K562 (cell line): ENCODE measurements at regions not wholly inside any gene's neighbourhood (a gene's known extent, or its start where the extent isn't known, plus 50 kb on each side); places are given as distances from the start of the nearest gene placed in this dataset.
A peak's percentile ranks its signal among the peaks of the same experiment; 100 is the strongest.

Experiments used
- ATAC-seq: fragments of 200-7000 bp; cut with Tn5 transposase; 3 replicates; pipeline ENCODE4 v1.9.1; 2020; ENCODE audit warnings: moderate library complexity
- BruUV-seq: library from RNA; stranded (reverse); fragments of 400-500 nt; replicated peaks from 2 replicates; lab custom pipeline; 2021; lab: Mats Ljungman, UMichigan
- CTCF ChIA-PET: fragments of 300-600 bp; formaldehyde crosslinking; extraction: SDS; loops from one replicate; lab custom pipeline; 2021; ENCODE audit warnings: low intra/inter-chr PET ratio; lab: Yijun Ruan, JAX
- POLR2A ChIA-PET: fragments of 300-600, 350-650 bp; sonication (Branson Sonifier 250); formaldehyde crosslinking; extraction: SDS; loops from one replicate; lab custom pipeline; 2021; ENCODE audit warnings: antibody characterized with exemption, inconsistent platforms; lab: Yijun Ruan, JAX
- DNase-seq, 4 experiments: peaks; one replicate each; pipeline versions ENCODE4 v3.0.0 to v3.0.0-alpha.2; 2011 to 2018; ENCODE audit warnings: low spot score in 3 of 4, mixed read lengths in 3 of 4; ENCODE audit errors: extremely low read depth in 1 of 4
- FAIRE-seq: peaks from 2 replicates; lab custom pipeline; 2011; peaks lifted over from hg19 to GRCh38; lab: Jason Lieb, UNC
- H2AFZ ChIP-seq: 2 replicates; pipeline ENCODE4 v1.6.0; 2011; ENCODE audit warnings: low read depth, low read length, control low read depth, inconsistent platforms
- H3K27ac ChIP-seq: fragments of 200-600 bp; 3 replicates; pipeline ENCODE4 v1.8.0; 2011; ENCODE audit warnings: low read depth, mild to moderate bottlenecking, control low read depth, inconsistent platforms, low read length, moderate library complexity, mixed read lengths; ENCODE audit errors: extremely low read depth
- H3K27me3 ChIP-seq, 2 experiments: fragments of 300-600 bp in 1 of 2; 2 replicates in 1 of 2; 3 replicates in 1 of 2; pipeline versions ENCODE4 v1.6.0 to v1.8.0; 2011; ENCODE audit warnings: inconsistent platforms in 2 of 2, low read length in 2 of 2, mild to moderate bottlenecking in 1 of 2, mixed read lengths in 1 of 2, moderate library complexity in 1 of 2; ENCODE audit not compliant: control insufficient read depth in 2 of 2, insufficient read depth in 2 of 2
- H3K36me3 ChIP-seq: fragments of 300-600 bp; 3 replicates; pipeline ENCODE4 v1.8.0; 2011; ENCODE audit warnings: mild to moderate bottlenecking, low read length, inconsistent platforms; ENCODE audit not compliant: control insufficient read depth, insufficient read depth
- H3K4me1 ChIP-seq, 2 experiments: fragments of 200-600 bp in 1 of 2; replicated peaks in 1 of 2; 2 replicates in 1 of 2; 3 replicates in 1 of 2; pipeline versions ENCODE4 v1.5.1 to v1.8.0; 2011; ENCODE audit warnings: inconsistent platforms in 2 of 2, low read length in 2 of 2, mild to moderate bottlenecking in 1 of 2, mixed read lengths in 1 of 2, moderate library complexity in 1 of 2; ENCODE audit not compliant: control insufficient read depth in 2 of 2, insufficient read depth in 2 of 2
- H3K4me2 ChIP-seq: 2 replicates; pipeline ENCODE4 v1.6.1; 2011; ENCODE audit warnings: low read length, control low read depth, inconsistent platforms, mixed read lengths; ENCODE audit not compliant: insufficient read depth
- H3K4me3 ChIP-seq: fragments of 200-600 bp; sonication (generic), shearing (Covaris generic); 2 replicates; pipeline ENCODE4 v1.5.1; 2016; ENCODE audit warnings: control low read depth, inconsistent platforms
- H3K79me2 ChIP-seq: fragments of 200-600 bp; 3 replicates; pipeline ENCODE4 v1.8.0; 2011; ENCODE audit warnings: low read length, inconsistent platforms; ENCODE audit not compliant: control insufficient read depth, insufficient read depth
- H3K9ac ChIP-seq, 2 experiments: 2 replicates each; pipeline versions ENCODE4 v1.6.0 to v1.6.1; 2011; ENCODE audit warnings: low read depth in 2 of 2, low read length in 2 of 2, control low read depth in 1 of 2, inconsistent platforms in 1 of 2, mild to moderate bottlenecking in 1 of 2, mixed read lengths in 1 of 2; ENCODE audit not compliant: insufficient read depth in 1 of 2
- H3K9me1 ChIP-seq: one replicate; pipeline ENCODE4 v1.6.0; 2011; ENCODE audit warnings: inconsistent platforms, mild to moderate bottlenecking, low read length, moderate library complexity; ENCODE audit not compliant: control insufficient read depth, insufficient read depth
- H3K9me3 ChIP-seq: replicated peaks from 2 replicates; pipeline ENCODE4 v1.5.1; 2011; ENCODE audit warnings: low read depth, low read length, inconsistent platforms; ENCODE audit not compliant: control insufficient read depth, insufficient read depth
- H4K20me1 ChIP-seq: replicated peaks from 2 replicates; pipeline ENCODE4 v1.6.1; 2011; ENCODE audit warnings: low read length, inconsistent platforms, mixed read lengths; ENCODE audit not compliant: control insufficient read depth, insufficient read depth
- ARHGAP35 ChIP-seq: fragments of 450-650 bp; IDR thresholded peaks from 2 replicates; pipeline ENCODE4 v1.6.1; 2018; ENCODE audit not compliant: partially characterized antibody
- ASH1L ChIP-seq: fragments of 450-650 bp; IDR thresholded peaks from 2 replicates; pipeline ENCODE4 v1.6.1; 2018; ENCODE audit warnings: borderline replicate concordance, mild to moderate bottlenecking, low read depth; ENCODE audit not compliant: partially characterized antibody
- ATF7 ChIP-seq: fragments of 450-650 bp; IDR thresholded peaks from 2 replicates; pipeline ENCODE4 v1.7.1; 2014; ENCODE audit warnings: mild to moderate bottlenecking, moderate library complexity
- CSDE1 ChIP-seq, 2 experiments: fragments of 450-650 bp; IDR thresholded peaks; 2 replicates each; pipeline ENCODE4 v1.6.1; 2016; ENCODE audit warnings: mild to moderate bottlenecking in 1 of 2
- DMBX1 ChIP-seq: fragments of 250-450 bp; sonication (Bioruptor Pico); IDR thresholded peaks from 2 replicates; pipeline ENCODE4 v1.8.0; 2022; ENCODE audit warnings: inconsistent platforms, mild to moderate bottlenecking, moderate library complexity, borderline replicate concordance
- ELF1 ChIP-seq: fragments of 200-800 bp; sonication (Bioruptor generic); IDR thresholded peaks from 2 replicates; pipeline ENCODE4 v1.6.1; 2016; ENCODE audit warnings: missing genetic modification characterization, missing compliant biosample characterization
- EP300 ChIP-seq: IDR thresholded peaks from 2 replicates; pipeline ENCODE4 v1.6.1; 2012; ENCODE audit warnings: low read length, improper control_type of control experiment
- ESRRB ChIP-seq: fragments of 250-450 bp; sonication (Bioruptor Pico); IDR thresholded peaks from 2 replicates; pipeline ENCODE4 v1.5.0; 2020; ENCODE audit warnings: mild to moderate bottlenecking, moderate library complexity, borderline replicate concordance
- FOXJ3 ChIP-seq: sonication (generic); formaldehyde crosslinking; IDR thresholded peaks from 2 replicates; pipeline ENCODE4 v1.4.0; 2020; ENCODE audit warnings: mild to moderate bottlenecking, missing genetic modification reagents
- KLF16 ChIP-seq: IDR thresholded peaks from 2 replicates; pipeline ENCODE4 v1.6.1; 2016; ENCODE audit warnings: antibody characterized with exemption
- TSC22D4 ChIP-seq: fragments of 450-650 bp; IDR thresholded peaks from 2 replicates; pipeline ENCODE4 v1.6.1; 2016; ENCODE audit warnings: missing genetic modification characterization, missing biosample characterization, control low read depth
- ZNF174 ChIP-seq: fragments of 250-450 bp; sonication (Bioruptor Pico); IDR thresholded peaks from 2 replicates; pipeline ENCODE4 v1.4.0; 2020; ENCODE audit warnings: mild to moderate bottlenecking
- ZNF507 ChIP-seq: conservative IDR thresholded peaks from 2 replicates; pipeline ENCODE4 v1.6.1; 2017; ENCODE audit warnings: missing genetic modification characterization, missing compliant biosample characterization
- ZNF589 ChIP-seq: fragments of 200-800 bp; sonication (Bioruptor generic); IDR thresholded peaks from 2 replicates; pipeline ENCODE4 v1.6.1; 2016; ENCODE audit warnings: low read depth, missing genetic modification characterization, missing compliant biosample characterization
- ZNF668 ChIP-seq: fragments of 250-450 bp; sonication (Bioruptor Pico); IDR thresholded peaks from 2 replicates; pipeline ENCODE4 v1.8.0; 2022; ENCODE audit warnings: mild to moderate bottlenecking, inconsistent platforms
- WGBS: fragments of 100-300 bp; shearing (Covaris generic); methylation state at CpG from one replicate; pipeline ENCODE4 v1.1.6; 2016; ENCODE audit warnings: low coverage, mixed read lengths; ENCODE audit not compliant: insufficient coverage; ENCODE audit errors: missing lambda C conversion rate; 5-methylcytosine and 5-hydroxymethylcytosine counted together
- in situ Hi-C: fragments of 300-500 bp; cut with MboI; formaldehyde crosslinking; loops from 4 replicates; pipeline ENCODE4 v1.15.0; 2018; ENCODE audit warnings: inconsistent platforms, mixed read lengths
- intact Hi-C: fragments of 100-400 bp; cut with micrococcal nuclease; formaldehyde crosslinking; loops from 2 replicates; pipeline ENCODE4 v1.14.2; 2022
- TF ChIP-seq, protein P1 (sequence below): sonication (generic); formaldehyde crosslinking; IDR thresholded peaks from 2 replicates; pipeline ENCODE4 v1.5.0; 2020; ENCODE audit warnings: missing genetic modification reagents
- TF ChIP-seq, protein P2 (sequence below): fragments of 450-650 bp; IDR thresholded peaks from 2 replicates; pipeline ENCODE4 v1.6.1; 2018; ENCODE audit warnings: mild to moderate bottlenecking, low read depth; ENCODE audit not compliant: partially characterized antibody
- TF ChIP-seq, protein P3 (sequence below): fragments of 150-350 bp; IDR thresholded peaks from 2 replicates; pipeline ENCODE4 v1.6.1; 2014; ENCODE audit warnings: low read depth, mild to moderate bottlenecking, low read length, borderline replicate concordance

DNA sequence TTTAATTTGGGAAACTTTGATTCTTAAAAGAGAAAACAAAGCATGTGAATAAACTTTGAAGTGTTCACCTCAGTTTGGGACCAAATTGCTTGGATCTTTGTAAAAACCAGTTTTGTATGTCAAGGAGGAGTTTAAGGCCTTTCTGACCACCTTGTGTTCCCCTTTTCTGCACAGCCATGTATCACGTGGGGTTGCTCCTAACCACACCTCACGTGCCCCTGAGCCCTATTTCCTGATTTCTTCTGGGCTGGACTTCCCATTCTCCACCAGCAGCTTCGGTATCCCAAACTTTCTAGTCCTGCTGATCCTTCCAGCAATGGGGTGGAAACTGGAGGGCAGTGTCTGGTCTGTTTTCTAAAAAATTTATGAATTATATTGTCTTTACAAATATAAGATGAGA lies 76.4 kb upstream of the STT3B start (continued):
- TF ChIP-seq, protein P1, sequence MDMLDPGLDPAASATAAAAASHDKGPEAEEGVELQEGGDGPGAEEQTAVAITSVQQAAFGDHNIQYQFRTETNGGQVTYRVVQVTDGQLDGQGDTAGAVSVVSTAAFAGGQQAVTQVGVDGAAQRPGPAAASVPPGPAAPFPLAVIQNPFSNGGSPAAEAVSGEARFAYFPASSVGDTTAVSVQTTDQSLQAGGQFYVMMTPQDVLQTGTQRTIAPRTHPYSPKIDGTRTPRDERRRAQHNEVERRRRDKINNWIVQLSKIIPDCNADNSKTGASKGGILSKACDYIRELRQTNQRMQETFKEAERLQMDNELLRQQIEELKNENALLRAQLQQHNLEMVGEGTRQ (CRISPR knock-in tag) = peak; percentile 76
- TF ChIP-seq CSDE1 (IDR thresholded peaks at IDR 0.05) (no peak), EP300 (no peak), ELF1 (tag) (peak; percentile 56; the same call in 1 of the 2 replicates), ZNF589 (peak; percentile 25; the same call in 1 of the 2 replicates), ZNF174 (CRISPR knock-in tag) (no peak), ZNF507 (tag) (no peak), ZNF668 (CRISPR knock-in tag) (no peak), DMBX1 (CRISPR knock-in tag) (no peak)

DNA sequence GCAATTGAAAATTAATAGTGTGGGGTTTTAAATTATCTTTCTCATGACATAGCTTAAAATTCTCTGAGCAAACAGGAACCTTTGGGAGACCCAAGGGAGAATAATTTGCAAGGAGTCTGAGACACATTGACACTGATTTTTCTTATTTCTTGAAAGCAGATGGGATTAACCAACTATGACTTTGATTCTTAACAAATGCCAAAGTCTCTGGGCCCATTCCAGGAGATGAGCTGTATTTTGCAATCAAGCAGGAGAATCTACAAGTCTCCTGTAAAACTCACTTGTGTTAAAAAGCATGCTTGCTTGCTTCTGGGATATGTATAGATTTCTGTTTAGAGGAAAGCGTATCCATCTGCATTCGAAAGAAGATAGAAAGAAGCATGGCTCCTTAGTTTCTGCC lies 71.3 kb upstream of the STT3B start:
- no peak overlapping the region for H3K27ac ChIP-seq
- H3K4me3 ChIP-seq = no peak overlapping the region
- TF ChIP-seq ASH1L (no peak), TSC22D4 (no peak), ARHGAP35 (no peak), KLF16 (no peak), ATF7 (no peak), ESRRB (CRISPR knock-in tag) (no peak), FOXJ3 (no peak)
- TF ChIP-seq, protein P2, sequence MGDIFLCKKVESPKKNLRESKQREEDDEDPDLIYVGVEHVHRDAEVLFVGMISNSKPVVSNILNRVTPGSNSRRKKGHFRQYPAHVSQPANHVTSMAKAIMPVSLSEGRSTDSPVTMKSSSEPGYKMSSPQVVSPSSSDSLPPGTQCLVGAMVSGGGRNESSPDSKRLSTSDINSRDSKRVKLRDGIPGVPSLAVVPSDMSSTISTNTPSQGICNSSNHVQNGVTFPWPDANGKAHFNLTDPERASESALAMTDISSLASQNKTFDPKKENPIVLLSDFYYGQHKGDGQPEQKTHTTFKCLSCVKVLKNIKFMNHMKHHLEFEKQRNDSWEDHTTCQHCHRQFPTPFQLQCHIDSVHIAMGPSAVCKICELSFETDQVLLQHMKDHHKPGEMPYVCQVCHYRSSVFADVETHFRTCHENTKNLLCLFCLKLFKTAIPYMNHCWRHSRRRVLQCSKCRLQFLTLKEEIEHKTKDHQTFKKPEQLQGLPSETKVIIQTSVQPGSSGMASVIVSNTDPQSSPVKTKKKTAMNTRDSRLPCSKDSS = no peak
- TF ChIP-seq, protein P3, sequence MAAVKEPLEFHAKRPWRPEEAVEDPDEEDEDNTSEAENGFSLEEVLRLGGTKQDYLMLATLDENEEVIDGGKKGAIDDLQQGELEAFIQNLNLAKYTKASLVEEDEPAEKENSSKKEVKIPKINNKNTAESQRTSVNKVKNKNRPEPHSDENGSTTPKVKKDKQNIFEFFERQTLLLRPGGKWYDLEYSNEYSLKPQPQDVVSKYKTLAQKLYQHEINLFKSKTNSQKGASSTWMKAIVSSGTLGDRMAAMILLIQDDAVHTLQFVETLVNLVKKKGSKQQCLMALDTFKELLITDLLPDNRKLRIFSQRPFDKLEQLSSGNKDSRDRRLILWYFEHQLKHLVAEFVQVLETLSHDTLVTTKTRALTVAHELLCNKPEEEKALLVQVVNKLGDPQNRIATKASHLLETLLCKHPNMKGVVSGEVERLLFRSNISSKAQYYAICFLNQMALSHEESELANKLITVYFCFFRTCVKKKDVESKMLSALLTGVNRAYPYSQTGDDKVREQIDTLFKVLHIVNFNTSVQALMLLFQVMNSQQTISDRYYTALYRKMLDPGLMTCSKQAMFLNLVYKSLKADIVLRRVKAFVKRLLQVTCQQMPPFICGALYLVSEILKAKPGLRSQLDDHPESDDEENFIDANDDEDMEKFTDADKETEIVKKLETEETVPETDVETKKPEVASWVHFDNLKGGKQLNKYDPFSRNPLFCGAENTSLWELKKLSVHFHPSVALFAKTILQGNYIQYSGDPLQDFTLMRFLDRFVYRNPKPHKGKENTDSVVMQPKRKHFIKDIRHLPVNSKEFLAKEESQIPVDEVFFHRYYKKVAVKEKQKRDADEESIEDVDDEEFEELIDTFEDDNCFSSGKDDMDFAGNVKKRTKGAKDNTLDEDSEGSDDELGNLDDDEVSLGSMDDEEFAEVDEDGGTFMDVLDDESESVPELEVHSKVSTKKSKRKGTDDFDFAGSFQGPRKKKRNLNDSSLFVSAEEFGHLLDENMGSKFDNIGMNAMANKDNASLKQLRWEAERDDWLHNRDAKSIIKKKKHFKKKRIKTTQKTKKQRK = no peak
- ChIA-PET CTCF (no interaction called here), POLR2A (interaction anchor here (0.8 to 2.0 kb wide), 3 partner anchors 9 to 71 kb away, joined by 4 to 6 read pairs (median 5); no protein-coding TSS in a partner anchor)
- no peaks in the 10 kb centered on the region; a peak in 2 of 5 replicates for H3K27me3 ChIP-seq
- H3K9me1 ChIP-seq = no peaks in the 10 kb centered on the region
- H3K79me2 ChIP-seq = no peaks in the 10 kb centered on the region
- peaks cover 0 to 16% of the 10 kb centered on the region in 2 experiments; a peak in 3 of 5 replicates for H3K4me1 ChIP-seq
- in situ Hi-C loops (no loop called here), intact Hi-C loops (no loop called here)
- no TSS peak for BruUV-seq
- H3K4me2 ChIP-seq = no peak overlapping the region
- H4K20me1 ChIP-seq = no peaks in the 10 kb centered on the region
- WGBS = 2% methylated on average over 2 of the region's 2 CpGs
- ATAC-seq (no peak), FAIRE-seq (no peak), DNase-seq (no peak)
- no peaks in the 10 kb centered on the region for H3K9me3 ChIP-seq
- no peaks in the 10 kb centered on the region for H3K36me3 ChIP-seq
- no peak overlapping the region for H3K9ac ChIP-seq
- H2AFZ ChIP-seq = peak overlapping the region; percentile 71
